Fibroblast of lung (primary cell): ENCODE measurements at regions not wholly inside any gene's neighbourhood (a gene's known extent, or its start where the extent isn't known, plus 50 kb on each side); places are given as distances from the start of the nearest gene placed in this dataset.

Experiments
- EZH2 ChIP-seq: IDR thresholded peaks from 2 replicates; pipeline ENCODE4 v1.5.1; 2012; ENCODE audit warnings: low read length, control low read depth, mild to moderate bottlenecking; ENCODE audit errors: missing control alignments
- TF ChIP-seq, protein P1 (sequence below), 2 donors: IDR thresholded peaks in 1 of 2; conservative IDR thresholded peaks in 1 of 2; 1 replicate in 1 of 2; 2 replicates in 1 of 2; pipeline ENCODE4 v1.5.1; 2011 to 2012; ENCODE audit warnings: low read length in 2 of 2, control low read depth in 1 of 2, inconsistent platforms in 1 of 2, low read depth in 1 of 2, mild to moderate bottlenecking in 1 of 2

DNA sequence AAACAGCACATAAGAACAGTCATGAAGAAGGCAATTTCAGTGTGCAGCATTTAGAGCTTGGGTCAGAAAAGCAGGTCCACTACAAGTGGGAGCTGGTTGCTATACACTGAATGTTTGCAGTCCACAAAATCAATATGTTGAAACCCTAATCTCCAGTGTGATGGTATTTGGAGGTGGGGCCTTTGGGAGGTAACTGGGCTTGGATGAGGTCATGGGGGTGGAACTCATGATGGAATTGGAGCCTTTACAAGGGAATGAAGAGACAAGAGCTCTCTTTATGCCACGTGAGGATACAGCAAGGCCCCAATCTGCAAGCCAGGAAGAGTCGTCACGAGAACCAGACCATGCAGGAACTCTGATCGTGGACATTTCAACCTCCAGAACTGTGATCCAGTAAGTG lies 216.7 kb upstream of the SLC35B3 start:
- TF ChIP-seq, protein P1, sequence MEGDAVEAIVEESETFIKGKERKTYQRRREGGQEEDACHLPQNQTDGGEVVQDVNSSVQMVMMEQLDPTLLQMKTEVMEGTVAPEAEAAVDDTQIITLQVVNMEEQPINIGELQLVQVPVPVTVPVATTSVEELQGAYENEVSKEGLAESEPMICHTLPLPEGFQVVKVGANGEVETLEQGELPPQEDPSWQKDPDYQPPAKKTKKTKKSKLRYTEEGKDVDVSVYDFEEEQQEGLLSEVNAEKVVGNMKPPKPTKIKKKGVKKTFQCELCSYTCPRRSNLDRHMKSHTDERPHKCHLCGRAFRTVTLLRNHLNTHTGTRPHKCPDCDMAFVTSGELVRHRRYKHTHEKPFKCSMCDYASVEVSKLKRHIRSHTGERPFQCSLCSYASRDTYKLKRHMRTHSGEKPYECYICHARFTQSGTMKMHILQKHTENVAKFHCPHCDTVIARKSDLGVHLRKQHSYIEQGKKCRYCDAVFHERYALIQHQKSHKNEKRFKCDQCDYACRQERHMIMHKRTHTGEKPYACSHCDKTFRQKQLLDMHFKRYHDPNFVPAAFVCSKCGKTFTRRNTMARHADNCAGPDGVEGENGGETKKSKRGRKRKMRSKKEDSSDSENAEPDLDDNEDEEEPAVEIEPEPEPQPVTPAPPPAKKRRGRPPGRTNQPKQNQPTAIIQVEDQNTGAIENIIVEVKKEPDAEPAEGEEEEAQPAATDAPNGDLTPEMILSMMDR (conservative IDR thresholded peaks at IDR 0.05 in 1 of 2, IDR thresholded peaks at IDR 0.05 in 1 of 2; ENCODE audit: low read depth in 1 of 2, low read length in 2 of 2): no peak
- no peak for TF ChIP-seq EZH2
